G401 (cell line): ENCODE measurements at regions not wholly inside any gene's neighbourhood (a gene's known extent, or its start where the extent isn't known, plus 50 kb on each side); places are given as distances from the start of the nearest gene placed in this dataset.
"Not testable (repeated sequence)": the region's sequence is repeated elsewhere in the genome, so short reads cannot be mapped to it uniquely, and the experiment has no call there.

ENCODE experiments used
- DNase-seq: peaks from one replicate; pipeline ENCODE4 v3.0.0-alpha.2; 2015; ENCODE audit warnings: low spot score
- in situ Hi-C: cut with HindIII; loops from 2 replicates; pipeline ENCODE4 v1.10.0; 2016; ENCODE audit warnings: low sequenced_read_pairs, mixed read lengths

- in situ Hi-C loops = no loop called here
- DNase-seq = no peak
Measured at GRCh38 chr19:28730791-28731512, 482.0 kb downstream of the UQCRFS1 start.

- in situ Hi-C loops = no loop called here
- no peak for DNase-seq
Measured at GRCh38 chr19:28727480-28728159, 485.3 kb downstream of the UQCRFS1 start.

DNA sequence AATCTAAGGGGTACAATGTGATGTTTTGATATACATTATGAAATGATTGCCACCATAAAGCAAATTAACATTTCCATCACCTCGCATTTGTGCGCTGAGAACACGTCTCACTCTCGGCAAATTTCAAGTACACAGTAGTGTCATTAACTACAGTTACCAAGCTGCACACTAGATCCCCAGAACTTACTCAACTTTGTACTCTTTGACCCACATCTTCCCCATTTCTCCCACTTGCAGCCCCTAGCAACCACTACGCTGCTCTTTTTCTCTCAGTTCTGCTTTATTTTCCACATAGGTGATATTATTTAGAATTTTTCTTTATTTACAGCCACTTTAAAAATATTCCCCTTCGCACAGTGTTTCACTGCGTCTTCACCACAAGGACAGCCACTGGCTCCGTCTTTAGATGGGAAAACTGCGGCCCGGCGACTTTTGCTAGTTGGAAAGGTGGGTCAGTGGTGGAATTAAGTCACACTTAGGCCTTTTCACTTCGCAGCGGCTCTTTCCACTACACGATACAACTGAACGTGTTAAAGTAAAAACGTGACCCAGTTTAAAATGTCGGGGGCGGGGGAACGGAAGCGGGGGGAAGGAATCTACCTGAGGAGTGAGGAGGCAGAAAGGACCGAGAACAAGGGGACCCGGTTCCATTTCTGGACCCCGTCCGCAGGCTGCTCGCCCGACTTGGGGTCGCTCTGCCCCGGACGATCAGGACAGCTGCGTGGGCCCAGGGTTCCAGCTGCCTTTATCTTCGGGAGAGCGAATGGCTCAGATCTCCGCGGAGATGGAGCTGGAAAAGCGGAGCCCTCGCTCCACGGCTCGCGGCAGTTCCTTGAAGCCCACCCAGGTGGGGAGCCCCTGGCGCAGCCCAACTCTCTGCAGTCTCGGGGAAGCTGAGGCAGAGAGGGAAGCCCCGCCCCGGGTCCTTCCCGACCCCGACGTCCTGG is 486.1 kb downstream of the UQCRFS1 start:
- DNase-seq = no peak
- in situ Hi-C loops = no loop called here

DNA sequence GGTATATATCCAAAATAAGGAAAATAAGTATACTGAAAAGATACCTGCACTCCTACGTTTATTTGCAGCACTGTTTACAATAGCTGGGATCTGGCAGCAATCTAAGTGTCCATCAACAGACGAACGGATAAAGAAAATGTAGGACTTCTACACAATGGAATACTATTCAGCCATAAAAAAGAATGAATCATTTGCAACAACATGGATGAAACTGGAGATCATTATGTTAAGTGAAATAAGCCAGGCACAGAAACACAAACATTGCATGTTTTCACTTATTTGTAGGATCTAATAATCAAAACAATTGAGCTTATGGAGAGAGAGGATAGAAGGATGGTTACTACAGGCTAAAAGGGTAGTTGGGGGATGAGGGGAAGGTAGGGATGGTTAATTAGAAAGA is 494.0 kb downstream of the UQCRFS1 start:
- in situ Hi-C loops = no loop called here
- DNase-seq = no peak

DNA sequence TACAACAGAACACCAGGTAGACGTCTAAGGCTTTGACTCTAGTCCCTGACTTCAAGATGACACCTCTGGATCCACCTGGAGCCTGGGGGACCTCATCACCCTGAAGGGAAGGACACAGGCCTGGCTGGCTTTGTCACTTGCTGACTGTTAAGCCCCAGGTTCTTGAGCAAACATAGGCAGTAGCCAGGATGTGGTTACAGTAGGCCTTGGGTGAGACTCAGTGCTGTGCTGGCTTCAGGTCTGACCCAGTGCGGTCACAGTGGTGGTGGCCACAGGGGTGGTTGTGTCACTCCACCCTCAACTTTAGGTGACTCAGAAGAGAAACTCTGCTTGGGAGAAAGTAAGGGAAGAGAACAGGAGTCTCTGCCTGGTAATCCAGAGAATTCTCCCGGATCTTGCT is 497.8 kb downstream of the UQCRFS1 start:
- in situ Hi-C loops = no loop called here
- DNase-seq = no peak

DNA sequence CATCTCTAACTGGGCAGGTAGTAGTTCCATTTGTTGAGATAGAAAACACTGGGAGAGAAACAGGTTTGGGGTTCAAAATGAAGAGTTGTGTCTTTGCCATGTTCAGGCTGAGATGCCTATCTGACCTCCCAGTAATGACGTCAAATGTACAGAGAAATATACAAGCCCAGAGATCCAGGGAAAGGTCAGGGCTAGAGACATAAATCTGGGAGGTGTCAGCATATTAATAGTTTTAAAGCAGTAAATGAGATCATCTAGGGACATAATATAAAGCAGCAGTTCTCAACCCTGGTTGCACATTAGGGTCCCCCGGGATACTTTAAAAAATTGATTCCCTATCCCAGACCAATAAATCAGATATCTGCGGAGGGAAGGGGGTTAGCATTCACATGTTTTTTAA is 501.5 kb downstream of the UQCRFS1 start:
- in situ Hi-C loops = no loop called here
- no peak for DNase-seq

GRCh38 chr19:28710278-28710677 is 502.7 kb downstream of the UQCRFS1 start:
- peak; percentile 73 for DNase-seq
- in situ Hi-C loops = no loop called here

DNA sequence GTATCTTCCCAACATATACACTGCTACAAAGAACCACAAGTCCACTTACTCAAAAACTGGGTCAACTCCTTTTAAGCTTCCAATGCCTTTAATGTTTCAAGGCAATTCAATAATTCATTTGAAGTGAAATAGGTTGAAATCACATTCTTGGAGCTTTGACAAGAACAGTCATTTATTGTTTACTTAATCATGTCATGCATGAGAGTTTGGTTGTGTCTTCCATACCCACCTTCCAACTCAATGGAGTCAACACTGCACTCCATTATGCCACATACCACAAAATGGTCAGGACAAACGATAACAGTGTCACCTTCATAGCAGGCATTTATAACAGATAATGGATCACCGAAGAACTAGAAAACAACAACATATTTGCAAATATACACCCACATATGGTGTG is 506.3 kb downstream of the UQCRFS1 start:
- in situ Hi-C loops = no loop called here
- DNase-seq = no peak

GRCh38 chr19:28705008-28705407 is 507.9 kb downstream of the UQCRFS1 start:
- peak; percentile 9 for DNase-seq
- in situ Hi-C loops = no loop called here

GRCh38 chr19:28703400-28703956 is 509.5 kb downstream of the UQCRFS1 start:
- in situ Hi-C loops = no loop called here
- no peak for DNase-seq

DNA sequence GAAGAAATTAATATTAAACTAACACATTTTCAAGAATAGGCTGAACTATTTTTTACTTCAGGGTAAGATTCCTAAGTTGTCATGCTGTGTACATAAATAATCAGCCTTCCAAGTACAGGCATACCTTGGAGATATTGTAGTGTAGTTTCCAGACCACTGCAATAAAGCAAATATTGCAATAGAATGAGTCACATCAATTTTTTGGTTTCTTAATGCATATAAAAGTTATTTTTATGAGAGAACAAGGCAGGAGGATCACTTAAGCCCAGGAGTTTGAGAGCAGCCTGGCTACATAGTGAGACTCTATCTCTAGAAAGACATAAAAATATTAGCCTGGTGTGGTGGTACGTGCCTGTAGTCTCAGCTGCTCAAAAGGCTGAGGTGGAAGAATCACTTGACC is 511.5 kb downstream of the UQCRFS1 start:
- no peak for DNase-seq
- in situ Hi-C loops = no loop called here

- in situ Hi-C loops = no loop called here
Measured at GRCh38 chr19:28700176-28700575, 512.8 kb downstream of the UQCRFS1 start.

DNA sequence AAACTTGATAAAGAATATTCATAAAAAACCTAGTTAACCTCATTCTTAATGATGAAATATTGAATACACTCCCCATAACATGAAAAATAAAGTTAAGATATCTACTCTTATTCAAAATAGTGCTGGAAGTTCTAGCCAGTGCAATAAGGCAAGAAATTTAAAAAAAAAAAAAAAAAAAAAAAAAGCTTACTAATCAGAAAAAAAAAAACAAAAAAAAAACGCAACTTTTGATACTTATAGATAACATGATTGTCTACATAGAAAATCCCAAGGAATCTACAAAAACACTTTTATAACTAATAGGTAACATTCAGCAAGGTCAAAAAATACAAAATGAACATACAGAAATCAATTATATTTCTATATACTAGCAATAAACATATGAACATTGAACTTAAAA is 515.6 kb downstream of the UQCRFS1 start:
- in situ Hi-C loops = no loop called here

More at GRCh38 chr19:28700176-28700575, 512.8 kb downstream of the UQCRFS1 start:
- DNase-seq = no peak

GRCh38 chr19:28694812-28695211 is 518.1 kb downstream of the UQCRFS1 start:
- in situ Hi-C loops = no loop called here
- no peak for DNase-seq

More for the DNA sequence above, 515.6 kb downstream of the UQCRFS1 start:
- DNase-seq = no peak

GRCh38 chr19:28691683-28692082 is 521.3 kb downstream of the UQCRFS1 start:
- in situ Hi-C loops = no loop called here
- no peak for DNase-seq

- DNase-seq, in situ Hi-C loops: not testable (repeated sequence)
Measured at GRCh38 chr19:28689464-28689863, 523.5 kb downstream of the UQCRFS1 start.

DNA sequence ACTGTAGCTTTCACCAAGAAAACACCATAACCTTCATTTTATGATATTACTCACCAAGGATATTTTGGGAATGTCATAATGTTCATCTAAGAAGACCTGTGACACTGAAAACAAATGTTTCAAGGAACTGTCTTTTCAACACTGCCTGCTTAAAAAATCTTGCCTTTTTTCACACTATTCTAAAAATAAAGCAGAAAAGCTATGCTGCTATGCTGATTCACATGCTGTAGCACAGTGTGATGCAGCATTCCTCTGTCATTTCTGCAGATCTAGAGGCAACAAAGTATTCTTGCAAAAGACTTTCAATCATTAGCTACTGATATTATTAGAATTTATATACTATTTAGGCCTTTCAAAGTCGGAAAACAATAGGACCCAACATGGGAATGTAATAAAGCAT is 525.7 kb downstream of the UQCRFS1 start:
- DNase-seq = no peak
- in situ Hi-C loops = no loop called here

DNA sequence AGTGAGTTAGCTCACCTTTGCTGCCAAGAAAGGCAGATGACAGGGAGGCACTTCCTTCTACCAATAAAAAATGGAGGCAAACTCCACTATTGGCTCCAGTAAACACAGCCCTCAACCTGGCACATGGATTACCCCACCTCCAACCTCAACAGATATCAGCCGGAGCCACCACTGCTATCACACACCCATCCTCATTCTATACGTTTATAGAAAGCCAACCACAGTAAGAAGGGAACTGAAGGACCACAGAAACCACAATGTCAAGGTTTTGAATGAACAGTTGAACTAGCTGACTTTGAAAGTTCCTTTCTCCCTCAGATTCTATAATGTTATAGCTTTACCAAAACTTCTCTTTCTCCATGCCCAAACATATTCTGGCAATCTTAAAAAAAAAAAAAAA is 526.2 kb downstream of the UQCRFS1 start:
- DNase-seq = no peak
- in situ Hi-C loops = no loop called here

DNA sequence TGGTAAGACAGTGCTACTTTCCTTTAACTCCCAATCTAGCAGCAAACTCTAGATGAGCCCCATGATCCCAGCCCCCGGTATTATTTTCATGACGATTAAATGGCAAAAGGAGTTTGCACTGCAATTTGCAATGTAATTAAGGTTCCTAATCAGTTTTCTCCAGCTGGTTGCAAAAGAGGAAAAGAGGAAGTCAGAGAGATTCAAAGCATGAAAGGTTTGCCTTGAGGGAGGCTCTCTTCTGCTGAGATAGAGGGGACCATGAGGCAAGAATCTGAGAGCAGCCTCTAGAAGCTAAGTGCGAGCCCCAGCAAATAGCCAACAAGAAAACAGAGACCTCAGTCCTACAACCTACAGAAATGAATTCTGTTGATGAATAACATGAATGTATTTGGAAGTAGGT is 527.1 kb downstream of the UQCRFS1 start:
- DNase-seq = no peak
- in situ Hi-C loops = no loop called here

GRCh38 chr19:28685077-28685476 is 527.9 kb downstream of the UQCRFS1 start:
- in situ Hi-C loops, DNase-seq: not testable (repeated sequence)
